Islet precursor cell (in vitro differentiated cells): ENCODE measurements at regions not wholly inside any gene's neighbourhood (a gene's known extent, or its start where the extent isn't known, plus 50 kb on each side); places are given as distances from the start of the nearest gene placed in this dataset.
"Not testable (repeated sequence)": the region's sequence is repeated elsewhere in the genome, so short reads cannot be mapped to it uniquely, and the experiment has no call there.

Experiments used
- DNase-seq: peaks from one replicate; pipeline ENCODE4 v3.0.0-alpha.2; 2018

DNA sequence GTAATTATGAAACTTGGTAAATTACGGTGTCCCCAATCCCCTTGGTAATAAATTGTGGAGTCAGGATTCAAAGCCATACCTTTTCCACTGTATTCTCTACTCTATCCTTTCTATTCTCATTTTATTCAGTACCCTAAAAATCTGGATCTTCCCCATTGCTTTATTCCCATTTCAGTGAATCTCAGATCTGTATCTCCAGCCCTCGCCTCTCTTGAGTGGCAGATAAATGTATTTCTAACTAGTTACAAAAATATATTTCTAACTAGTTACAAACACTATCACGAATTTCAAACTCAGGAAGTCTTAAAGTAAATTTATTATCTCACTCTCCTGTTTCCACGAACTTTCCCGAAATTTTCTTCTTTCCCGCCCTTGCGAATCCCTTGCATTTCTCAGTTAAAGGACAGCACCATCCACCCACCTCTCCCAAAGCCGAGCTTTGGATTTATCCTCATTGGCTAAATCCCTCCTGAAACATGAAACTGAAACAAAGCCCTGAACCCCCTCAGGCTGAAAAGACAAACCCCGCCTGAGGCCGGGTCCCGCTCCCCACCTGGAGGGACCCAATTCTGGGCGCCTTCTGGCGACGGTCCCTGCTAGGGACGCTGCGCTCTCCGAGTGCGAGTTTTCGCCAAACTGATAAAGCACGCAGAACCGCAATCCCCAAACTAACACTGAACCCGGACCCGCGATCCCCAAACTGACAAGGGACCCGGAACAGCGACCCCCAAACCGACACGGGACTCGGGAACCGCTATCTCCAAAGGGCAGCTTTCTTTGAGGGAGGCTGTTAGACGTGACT is 164.3 kb upstream of the PABPC3 start:
- DNase-seq: no peak

DNA sequence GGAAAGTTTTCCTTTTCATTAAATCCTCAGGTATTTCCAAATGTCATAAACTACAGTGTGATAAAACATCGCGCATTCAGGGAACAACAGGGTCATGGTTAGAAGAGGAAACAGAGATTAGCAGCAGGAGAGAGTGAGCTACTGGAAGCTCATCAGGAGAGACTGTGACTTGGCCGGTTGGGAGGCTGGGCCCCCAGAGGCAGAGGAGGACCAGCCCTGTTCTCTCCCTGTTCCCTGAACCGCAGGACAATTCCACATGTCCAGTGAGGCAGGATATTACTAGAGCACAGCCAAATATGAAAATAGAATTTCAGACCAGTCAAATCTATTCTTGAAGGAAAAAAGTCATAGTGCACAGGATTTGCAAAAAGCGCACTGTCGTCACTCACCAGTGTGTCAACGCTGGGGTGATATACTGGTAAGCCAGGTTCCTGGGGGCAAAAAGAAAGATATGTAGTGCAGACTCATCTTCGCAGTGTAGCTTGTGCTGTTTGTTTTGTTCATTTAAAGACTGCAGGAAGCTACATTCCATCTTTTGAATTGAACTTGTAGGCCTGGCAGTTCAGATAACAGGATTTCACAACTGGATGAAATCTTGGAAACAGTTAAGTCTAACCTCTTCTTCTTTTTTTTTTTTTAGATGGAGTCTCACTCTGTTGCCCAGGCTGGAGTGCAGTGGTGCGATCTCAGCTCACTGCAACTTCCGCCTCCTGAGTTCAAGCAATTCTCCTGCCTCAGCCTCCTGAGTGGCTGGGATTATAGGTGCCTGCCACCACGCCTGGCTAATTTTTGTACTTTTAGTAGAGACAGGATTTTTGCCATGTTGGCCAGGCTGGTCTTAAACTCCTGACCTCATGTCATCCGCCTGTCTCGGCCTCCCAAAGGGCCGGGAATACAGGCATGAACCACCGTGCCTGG is 162.6 kb upstream of the PABPC3 start:
- not testable (repeated sequence) for DNase-seq

GRCh38 chr13:24934024-24934385 is 161.9 kb upstream of the PABPC3 start:
- DNase-seq: not testable (repeated sequence)

- no peak for DNase-seq
Measured at GRCh38 chr13:24938966-24939365, 157.0 kb upstream of the PABPC3 start.

- DNase-seq: not testable (repeated sequence)
Measured at GRCh38 chr13:24941023-24941713, 154.8 kb upstream of the PABPC3 start.

- no peak for DNase-seq
Measured at GRCh38 chr13:24943136-24943535, 152.8 kb upstream of the PABPC3 start.

GRCh38 chr13:24944073-24944472 is 151.9 kb upstream of the PABPC3 start:
- not testable (repeated sequence) for DNase-seq

DNA sequence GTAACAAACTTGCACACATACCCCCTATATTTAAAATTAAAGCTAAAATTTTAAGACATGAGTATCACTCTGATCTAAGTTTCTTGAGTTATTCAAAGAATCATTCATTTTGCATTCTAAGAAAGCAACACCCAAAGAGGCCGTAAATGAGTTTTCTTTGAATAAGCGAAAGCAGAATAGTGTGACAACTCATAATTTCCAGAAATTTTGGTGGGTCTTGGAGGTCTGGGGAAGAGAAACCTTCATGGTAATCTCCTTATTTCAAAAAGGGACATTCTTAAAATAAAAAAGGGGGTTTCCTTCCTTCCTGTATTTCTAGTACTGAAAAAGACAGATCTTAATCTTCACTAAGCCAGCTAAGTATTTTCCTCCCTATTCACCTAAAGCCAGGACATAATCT is 147.0 kb upstream of the PABPC3 start:
- DNase-seq: not testable (repeated sequence)

DNA sequence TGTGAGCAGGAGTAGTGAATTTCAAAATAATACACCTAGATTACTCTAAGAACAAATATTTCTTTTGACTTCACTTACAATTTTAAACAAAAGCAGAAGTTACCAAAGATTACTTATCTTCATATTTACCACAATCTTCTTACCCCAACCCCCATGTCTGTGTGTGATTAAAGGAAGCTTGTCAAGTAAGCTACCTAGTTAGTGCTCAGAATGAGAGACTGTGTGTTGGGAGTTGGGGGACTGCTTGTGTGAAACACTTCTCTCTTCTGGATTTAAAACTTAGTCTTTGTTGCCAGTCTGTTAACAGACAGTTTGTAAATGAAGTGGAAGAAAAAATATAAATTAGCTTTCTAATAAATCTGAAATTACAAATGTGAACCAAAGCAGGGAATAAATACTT is 145.3 kb upstream of the PABPC3 start:
- DNase-seq: not testable (repeated sequence)

DNA sequence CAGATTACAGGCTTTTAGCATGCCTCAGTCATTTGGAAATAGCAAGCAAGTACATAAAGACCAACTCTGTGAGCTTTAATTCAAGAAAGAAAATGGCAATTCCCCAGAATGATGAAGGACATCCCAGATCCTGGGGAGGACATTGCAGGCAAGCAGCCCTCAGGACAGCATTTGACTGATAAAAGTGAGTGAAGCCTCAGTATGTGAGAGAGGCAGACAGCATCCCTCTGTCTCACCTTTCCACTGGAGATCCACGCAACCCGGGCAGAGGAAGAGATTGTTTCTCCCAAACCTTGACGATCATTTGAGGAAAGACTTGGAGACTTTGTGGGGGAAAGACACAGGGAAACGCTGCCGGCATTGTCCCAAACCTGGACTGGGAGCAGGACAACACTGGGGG is 128.0 kb upstream of the PABPC3 start:
- not testable (repeated sequence) for DNase-seq

DNA sequence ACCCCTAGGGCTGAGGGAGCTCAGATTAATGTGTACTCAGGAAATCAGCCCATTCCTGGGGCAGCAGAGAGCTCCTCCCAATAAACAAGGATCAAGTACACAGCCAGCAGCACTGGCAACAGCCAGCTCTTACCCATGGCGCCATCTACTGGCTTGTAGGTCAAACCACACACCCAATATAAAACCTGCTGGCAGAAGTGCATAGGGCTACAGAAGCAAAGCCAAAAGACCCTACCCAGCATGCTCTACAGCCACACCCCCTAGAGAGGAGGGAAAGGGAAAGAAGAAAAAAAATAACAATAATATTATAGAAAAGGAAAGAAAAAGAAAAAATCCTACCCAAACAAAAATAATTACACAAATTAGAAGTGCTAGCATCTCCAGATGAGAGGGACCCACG is 127.5 kb upstream of the PABPC3 start:
- DNase-seq: peak; percentile 60

GRCh38 chr13:24973102-24973501 is 122.8 kb upstream of the PABPC3 start:
- not testable (repeated sequence) for DNase-seq

DNA sequence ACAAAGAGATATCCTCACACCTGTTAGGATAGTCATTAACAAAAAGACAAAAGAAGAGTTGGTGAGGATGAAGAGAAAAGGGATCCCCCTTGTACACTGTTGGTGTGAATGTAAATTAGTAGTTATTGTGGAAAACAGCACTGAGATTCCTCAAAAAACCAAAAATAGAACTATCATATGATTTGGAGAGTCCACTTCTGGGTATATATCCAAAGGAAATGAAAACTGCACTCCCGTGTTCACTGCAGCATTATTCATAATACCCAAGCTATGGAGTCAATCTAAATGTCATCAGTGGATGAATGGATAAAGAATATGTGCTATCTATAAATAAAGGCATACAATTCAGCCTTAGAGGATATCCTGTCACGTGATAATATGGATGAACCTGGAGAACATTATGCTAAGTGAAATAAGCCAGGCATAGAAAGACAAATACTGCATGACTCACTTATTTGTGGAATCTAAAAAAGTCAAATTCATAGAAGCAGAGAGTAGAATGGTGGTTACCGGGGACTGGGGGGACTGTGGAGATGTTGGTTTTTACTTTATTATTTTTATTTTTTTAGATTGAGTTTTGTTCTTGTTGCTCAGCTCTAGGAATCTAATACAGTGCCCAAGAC is 114.6 kb upstream of the PABPC3 start:
- DNase-seq: not testable (repeated sequence)

DNA sequence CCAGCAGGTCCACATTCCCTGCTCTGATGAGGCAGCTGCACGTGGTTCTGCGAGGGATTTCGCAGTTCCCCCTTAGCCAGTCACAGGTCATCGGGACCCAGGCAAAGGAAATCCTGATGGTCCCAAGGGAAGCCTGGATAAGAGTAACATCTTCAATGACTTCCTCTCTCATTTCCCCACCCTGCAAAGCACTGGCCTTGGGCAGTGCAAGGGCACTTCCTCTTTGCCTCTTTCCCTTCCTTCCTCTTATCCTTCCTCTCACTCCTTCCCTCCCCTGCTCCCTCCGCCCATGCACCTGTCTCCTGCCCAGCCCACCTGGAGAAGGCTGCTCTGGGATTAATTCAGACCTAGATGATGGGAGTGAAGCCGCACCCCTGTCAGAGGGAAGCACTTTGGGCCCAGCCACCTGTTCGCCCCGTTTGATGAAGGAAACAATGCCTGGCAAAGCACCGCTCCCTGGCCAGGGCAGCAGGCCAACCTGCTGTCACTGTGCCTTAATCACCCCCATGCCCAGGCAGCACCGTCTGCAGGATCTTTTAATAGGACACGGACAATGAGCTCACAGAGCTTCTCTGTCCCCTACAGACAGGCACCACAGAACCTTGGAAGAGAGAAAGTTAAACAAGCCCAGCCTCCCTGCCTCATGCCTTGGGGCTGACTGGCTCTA is 113.5 kb upstream of the PABPC3 start:
- no peak for DNase-seq

DNA sequence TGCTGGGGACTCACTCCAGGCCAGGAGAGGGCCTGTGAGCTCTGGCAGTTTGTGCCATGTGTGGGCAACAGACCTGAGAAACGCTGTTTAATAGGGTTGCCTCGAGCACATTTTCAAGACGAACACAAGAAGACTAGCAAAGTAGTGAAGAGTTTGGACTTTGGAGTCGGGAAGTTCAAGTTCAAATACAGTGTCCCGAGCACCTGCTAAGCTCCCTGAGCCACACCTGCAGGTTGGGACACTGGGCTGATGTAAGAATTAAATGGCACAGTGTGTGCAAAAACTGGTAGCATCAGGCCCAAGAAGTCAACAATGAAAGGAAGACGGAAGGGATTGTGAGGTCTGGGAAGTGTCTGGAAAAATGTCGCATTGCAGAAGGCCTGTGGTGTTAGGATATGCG is 112.8 kb upstream of the PABPC3 start:
- DNase-seq: no peak

DNA sequence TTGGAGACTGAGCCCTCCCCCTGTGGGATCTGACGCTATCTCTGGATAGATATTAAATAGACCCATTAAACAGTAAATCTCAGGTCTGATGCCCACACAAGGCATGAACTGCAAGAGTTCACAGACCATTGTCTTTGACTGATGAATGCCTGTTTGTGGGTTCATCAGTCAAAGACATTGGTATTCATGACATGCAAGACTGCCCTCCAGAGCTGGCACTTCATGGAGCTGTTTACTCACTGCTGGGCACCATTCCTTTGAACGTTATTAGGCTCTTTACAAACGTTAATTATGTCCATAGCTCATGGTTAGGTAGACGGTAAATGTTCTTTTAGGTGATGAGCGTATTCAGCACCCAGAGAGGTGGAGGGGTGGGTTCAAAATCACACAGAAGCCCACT is 111.8 kb upstream of the PABPC3 start:
- DNase-seq: no peak

- DNase-seq: peak; percentile 68
Measured at GRCh38 chr13:24985107-24985506, 110.8 kb upstream of the PABPC3 start.

- DNase-seq: no peak
Measured at GRCh38 chr13:24985896-24986295, 110.0 kb upstream of the PABPC3 start.

DNA sequence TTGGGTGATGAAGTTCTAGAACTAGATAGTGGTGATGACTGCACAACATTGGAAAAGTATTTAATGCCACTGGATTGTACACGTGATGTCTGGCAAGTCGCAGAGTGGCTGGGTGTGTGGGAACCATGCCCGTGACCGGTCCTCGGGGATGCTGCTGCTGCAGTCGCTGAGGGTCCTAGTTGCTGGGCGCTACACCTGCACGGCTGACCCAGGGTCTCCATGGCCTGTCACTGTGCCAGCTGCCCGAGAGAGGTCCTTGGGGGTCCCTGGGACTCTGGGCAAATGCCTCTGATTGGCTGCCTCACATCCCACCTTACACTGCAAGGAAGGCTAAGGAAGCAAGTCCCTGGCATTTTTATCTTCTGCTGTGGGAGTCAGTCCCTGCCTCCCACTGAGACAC is 109.1 kb upstream of the PABPC3 start:
- no peak for DNase-seq

- not testable (repeated sequence) for DNase-seq
Measured at GRCh38 chr13:24989959-24990358, 106.0 kb upstream of the PABPC3 start.

GRCh38 chr13:24992946-24993345 is 103.0 kb upstream of the PABPC3 start:
- not testable (repeated sequence) for DNase-seq

GRCh38 chr13:24995225-24995804 is 100.6 kb upstream of the PABPC3 start:
- DNase-seq: peak; percentile 88
